Ascending aorta (tissue), 2 donors: ENCODE measurements at regions not wholly inside any gene's neighbourhood (a gene's known extent, or its start where the extent isn't known, plus 50 kb on each side); places are given as distances from the start of the nearest gene placed in this dataset.
A peak's percentile ranks its signal among the peaks of the same experiment; 100 is the strongest.

Source experiments
- DNase-seq, 2 donors: peaks; one replicate each; pipeline ENCODE4 v3.0.0-alpha.2; 2019; ENCODE audit warnings: low spot score in 2 of 2
- H3K27ac ChIP-seq, 2 donors: fragments of 200-600 bp; sonication (generic); one replicate each; pipeline ENCODE4 v1.5.1; 2016 to 2017; ENCODE audit warnings: mild to moderate bottlenecking in 1 of 2
- H3K27me3 ChIP-seq: fragments of 200-600 bp; sonication (generic); one replicate; pipeline ENCODE4 v1.5.1; 2017
- H3K36me3 ChIP-seq, 2 donors: fragments of 200-600 bp; sonication (generic); one replicate each; pipeline ENCODE4 v1.5.1; 2016
- H3K4me1 ChIP-seq, 2 donors: fragments of 200-600 bp; sonication (generic); one replicate each; pipeline ENCODE4 v1.5.1; 2016 to 2017; ENCODE audit warnings: mild to moderate bottlenecking in 1 of 2
- H3K4me3 ChIP-seq, 2 donors: fragments of 200-600 bp; sonication (generic); one replicate each; pipeline ENCODE4 v1.5.1; 2016 to 2017; ENCODE audit warnings: mild to moderate bottlenecking in 1 of 2
- H3K9me3 ChIP-seq, 2 donors: fragments of 200-600 bp; sonication (generic); one replicate each; pipeline ENCODE4 v1.5.1; 2016
- intact Hi-C: fragments of 100-400 bp; cut with DNase I; formaldehyde crosslinking; loops from one replicate; pipeline ENCODE4 v1.15.1; 2023
- TF ChIP-seq, protein P1 (sequence below), 3 experiments: fragments of 200-600 bp in 2 of 3; fragments of 450-650 bp in 1 of 3; sonication (generic) in 2 of 3; IDR thresholded peaks; one replicate each; pipeline ENCODE4 v1.5.1; 2016 to 2019; ENCODE audit warnings: antibody characterized with exemption in 3 of 3, mild to moderate bottlenecking in 1 of 3, moderate library complexity in 1 of 3

DNA sequence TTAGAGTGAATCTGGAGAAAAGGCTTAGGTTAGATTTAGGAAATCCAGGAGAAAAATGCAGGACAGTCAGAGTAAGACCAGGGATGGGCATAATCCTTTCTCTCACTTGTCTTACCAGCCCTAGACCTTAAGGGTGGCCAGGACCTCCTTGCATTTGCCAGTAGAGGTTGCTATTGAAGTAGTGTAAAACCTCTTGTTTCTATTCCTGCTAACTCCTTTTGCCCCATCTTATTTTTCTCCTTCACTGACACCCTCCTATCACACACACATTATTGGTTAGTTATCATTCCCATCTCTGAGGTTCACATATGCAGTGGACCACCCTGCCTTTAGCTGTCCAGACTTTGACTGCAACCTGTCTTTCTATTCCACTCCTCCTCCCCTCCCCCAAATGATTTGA is 75.0 kb upstream of the MACF1 start:
- no peaks in the 10 kb centered on the region for H3K27me3 ChIP-seq
- peaks cover 0 to 3% of the 10 kb centered on the region in 2 donors for H3K36me3 ChIP-seq
- TF ChIP-seq, protein P1, sequence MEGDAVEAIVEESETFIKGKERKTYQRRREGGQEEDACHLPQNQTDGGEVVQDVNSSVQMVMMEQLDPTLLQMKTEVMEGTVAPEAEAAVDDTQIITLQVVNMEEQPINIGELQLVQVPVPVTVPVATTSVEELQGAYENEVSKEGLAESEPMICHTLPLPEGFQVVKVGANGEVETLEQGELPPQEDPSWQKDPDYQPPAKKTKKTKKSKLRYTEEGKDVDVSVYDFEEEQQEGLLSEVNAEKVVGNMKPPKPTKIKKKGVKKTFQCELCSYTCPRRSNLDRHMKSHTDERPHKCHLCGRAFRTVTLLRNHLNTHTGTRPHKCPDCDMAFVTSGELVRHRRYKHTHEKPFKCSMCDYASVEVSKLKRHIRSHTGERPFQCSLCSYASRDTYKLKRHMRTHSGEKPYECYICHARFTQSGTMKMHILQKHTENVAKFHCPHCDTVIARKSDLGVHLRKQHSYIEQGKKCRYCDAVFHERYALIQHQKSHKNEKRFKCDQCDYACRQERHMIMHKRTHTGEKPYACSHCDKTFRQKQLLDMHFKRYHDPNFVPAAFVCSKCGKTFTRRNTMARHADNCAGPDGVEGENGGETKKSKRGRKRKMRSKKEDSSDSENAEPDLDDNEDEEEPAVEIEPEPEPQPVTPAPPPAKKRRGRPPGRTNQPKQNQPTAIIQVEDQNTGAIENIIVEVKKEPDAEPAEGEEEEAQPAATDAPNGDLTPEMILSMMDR (IDR thresholded peaks at IDR 0.05): peak in 1 of 3 experiments; percentile 30
- no peaks in the 10 kb centered on the region for H3K9me3 ChIP-seq
- DNase-seq: no peak
- peaks cover 4 to 43% of the 10 kb centered on the region in 2 donors for H3K4me1 ChIP-seq
- peak overlapping the region; percentile 54 to 59 for H3K27ac ChIP-seq
- intact Hi-C loops: no loop called here
- no peak overlapping the region for H3K4me3 ChIP-seq

DNA sequence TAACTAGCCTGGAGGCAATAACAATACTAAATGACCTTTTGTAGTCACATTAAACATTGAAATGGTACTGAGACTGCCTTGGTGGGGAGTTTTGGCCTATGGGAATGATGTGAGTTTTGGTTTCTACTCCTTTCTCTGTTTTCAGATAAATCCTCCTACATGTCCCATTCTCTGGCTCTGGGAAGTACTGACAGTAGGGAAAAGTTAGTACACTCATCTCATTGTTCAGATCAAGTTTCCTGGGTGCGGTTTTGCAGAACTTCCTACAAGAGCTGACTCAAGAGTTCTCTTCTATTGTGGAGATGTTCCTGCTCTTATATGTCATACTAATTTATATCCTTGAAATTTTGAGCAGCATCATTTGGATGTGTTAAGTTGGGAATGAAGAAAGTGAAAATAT is 74.2 kb upstream of the MACF1 start:
- H3K4me3 ChIP-seq: no peak overlapping the region
- H3K27me3 ChIP-seq: no peaks in the 10 kb centered on the region
- peak overlapping the region; percentile 54 to 59 for H3K27ac ChIP-seq
- H3K4me1 ChIP-seq: peaks cover 4 to 43% of the 10 kb centered on the region in 2 donors
- no peaks in the 10 kb centered on the region for H3K9me3 ChIP-seq
- TF ChIP-seq, protein P1 (IDR thresholded peaks at IDR 0.05): no peak
- intact Hi-C loops: no loop called here
- no peak for DNase-seq
- H3K36me3 ChIP-seq: no peaks in the 10 kb centered on the region

DNA sequence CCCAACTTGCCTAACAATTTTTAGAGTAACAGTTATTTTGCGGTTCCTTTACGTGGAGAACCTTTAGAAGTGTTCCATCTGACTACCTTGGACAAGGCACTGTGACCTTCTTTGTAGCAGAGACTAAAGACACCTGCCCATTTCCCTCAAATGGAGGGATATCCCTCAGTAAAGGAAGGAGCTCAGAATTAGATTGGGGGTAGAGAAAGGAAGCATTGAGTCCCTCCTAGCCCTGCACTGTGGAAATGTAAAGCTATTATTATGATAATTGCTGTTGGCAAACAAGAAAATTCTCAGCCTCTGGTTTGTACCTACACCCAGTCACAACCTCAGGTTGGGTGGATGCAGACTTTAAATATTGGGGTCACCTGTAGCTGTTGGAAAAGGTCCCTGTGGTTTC is 72.6 kb upstream of the MACF1 start:
- Histone ChIP-seq H3K36me3 (no peaks in the 10 kb centered on the region), H3K27me3 (no peaks in the 10 kb centered on the region), H3K4me3 (no peak overlapping the region), H3K27ac (peak overlapping the region; percentile 71 to 73), H3K4me1 (peaks cover 4 to 38% of the 10 kb centered on the region in 2 donors), H3K9me3 (no peaks in the 10 kb centered on the region)
- intact Hi-C loops: loop anchor here (2.0 kb wide), 2 partner anchors 21 to 127 kb away; no protein-coding TSS in a partner anchor
- TF ChIP-seq, protein P1 (IDR thresholded peaks at IDR 0.05): no peak
- no peak for DNase-seq

DNA sequence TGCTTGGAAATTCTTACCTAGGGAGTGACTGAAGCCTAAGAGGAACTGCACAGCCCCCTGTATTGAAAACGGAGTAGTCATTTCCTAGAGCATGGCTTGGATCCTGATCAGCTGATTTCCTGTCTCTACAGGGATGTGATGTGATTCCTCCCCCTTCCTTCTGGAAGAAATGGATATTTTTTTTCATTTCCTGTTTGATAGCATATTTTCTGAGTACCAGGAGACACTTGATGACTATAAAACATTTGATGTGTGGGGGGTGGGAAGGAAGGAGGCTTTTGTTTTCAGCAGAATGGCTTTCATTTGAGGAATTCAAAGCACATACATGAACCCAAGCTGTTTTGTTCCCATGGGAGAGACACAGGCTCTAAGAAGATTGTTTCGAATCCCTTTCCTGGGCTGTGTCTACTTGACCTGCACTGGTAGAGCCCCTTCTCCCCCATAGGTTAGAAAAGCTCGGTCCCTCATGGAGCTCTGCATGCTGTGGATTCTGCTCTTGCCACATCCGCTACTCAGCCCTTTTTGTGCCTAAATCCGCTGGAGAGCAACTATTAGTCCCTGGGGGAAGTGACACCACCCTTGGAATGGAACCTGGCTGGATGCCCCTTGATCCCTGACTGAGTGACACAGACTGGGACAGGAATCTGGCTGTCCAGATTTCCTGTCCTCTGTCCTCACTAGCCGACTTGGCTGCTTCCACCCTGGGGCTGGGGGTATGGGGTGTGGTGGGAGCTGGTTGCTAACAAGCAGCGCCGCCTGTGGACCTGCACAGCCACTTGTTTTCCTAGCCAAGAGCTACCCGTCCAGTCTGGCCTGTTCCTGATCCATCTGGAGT is 71.8 kb upstream of the MACF1 start:
- Histone ChIP-seq H3K9me3 (no peaks in the 10 kb centered on the region), H3K27ac (peak overlapping the region; percentile 71 to 73), H3K4me3 (peak overlapping the region in 1 of 2 donors; percentile 39), H3K36me3 (no peaks in the 10 kb centered on the region), H3K4me1 (peaks cover 4 to 33% of the 10 kb centered on the region in 2 donors), H3K27me3 (no peaks in the 10 kb centered on the region)
- TF ChIP-seq, protein P1 (IDR thresholded peaks at IDR 0.05): peak in 2 of 3 experiments; percentile 29 to 53
- intact Hi-C loops: loop anchor here (2.0 kb wide), 2 partner anchors 22 to 126 kb away; no protein-coding TSS in a partner anchor
- peak; percentile 11 to 89 for DNase-seq

DNA sequence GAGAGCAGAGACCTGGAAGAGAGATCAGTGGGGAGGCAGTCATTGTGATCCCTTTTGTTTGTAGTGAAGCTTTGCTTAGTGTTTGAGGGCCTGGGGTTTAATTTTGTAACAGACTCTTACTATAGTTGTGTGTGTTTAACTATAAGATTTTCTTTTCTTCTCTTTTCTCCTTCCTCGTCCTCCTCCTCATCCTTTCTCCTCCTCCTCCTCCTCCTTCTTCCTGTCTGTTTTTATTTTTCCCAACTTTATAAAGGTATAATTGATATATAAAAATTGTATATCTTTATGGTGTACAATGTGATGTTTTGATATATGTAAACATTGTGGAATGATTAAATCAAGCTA is 71.2 kb upstream of the MACF1 start:
- no peak overlapping the region for H3K4me3 ChIP-seq
- H3K27ac ChIP-seq: peak overlapping the region; percentile 71 to 73
- H3K27me3 ChIP-seq: no peaks in the 10 kb centered on the region
- no peak for DNase-seq
- H3K36me3 ChIP-seq: no peaks in the 10 kb centered on the region
- intact Hi-C loops: loop anchor here (2.0 kb wide), 2 partner anchors 23 to 125 kb away; no protein-coding TSS in a partner anchor
- TF ChIP-seq, protein P1 (IDR thresholded peaks at IDR 0.05): no peak
- H3K9me3 ChIP-seq: no peaks in the 10 kb centered on the region
- peaks cover 4 to 33% of the 10 kb centered on the region in 2 donors for H3K4me1 ChIP-seq
